PC-3 (cell line): ENCODE measurements at regions not wholly inside any gene's neighbourhood (a gene's known extent, or its start where the extent isn't known, plus 50 kb on each side); places are given as distances from the start of the nearest gene placed in this dataset.

Source experiments
- ATAC-seq: fragments of 200-7000 bp; cut with Tn5 transposase; 2 replicates; pipeline ENCODE4 v1.9.1; 2020; ENCODE audit warnings: mild to moderate bottlenecking, moderate library complexity
- BruUV-seq: library from RNA; stranded (reverse); fragments of 400-500 nt; replicated peaks from 2 replicates; lab custom pipeline; 2021; lab: Mats Ljungman, UMichigan
- CTCF ChIA-PET: fragments of 300-600 bp; sonication (Branson Sonifier 250); formaldehyde crosslinking; loops from one replicate; lab custom pipeline; 2022; ENCODE audit warnings: antibody characterized with exemption; lab: Charles Lee
- POLR2A ChIA-PET: fragments of 300-600 bp; sonication (Branson Sonifier 250); formaldehyde crosslinking; loops from one replicate; lab custom pipeline; 2022; ENCODE audit warnings: antibody characterized with exemption; ENCODE audit not compliant: unreplicated experiment; lab: Charles Lee
- DNase-seq: peaks from one replicate; pipeline ENCODE4 v3.0.0-alpha.2; 2015
- H2AFZ ChIP-seq: fragments of 300-600 bp; sonication (generic); 2 replicates; pipeline ENCODE4 v1.6.0; 2016; ENCODE audit warnings: antibody characterized with exemption, low read length
- H3F3A ChIP-seq: fragments of 300-600 bp; sonication (generic); one replicate; pipeline ENCODE4 v1.6.0; 2017; ENCODE audit warnings: antibody characterized with exemption, low read length, control low read depth, mild to moderate bottlenecking; ENCODE audit not compliant: unreplicated experiment
- H3K27ac ChIP-seq: fragments of 300-600 bp; sonication (generic); 2 replicates; pipeline ENCODE4 v1.5.1; 2016; ENCODE audit warnings: mild to moderate bottlenecking, low read length
- H3K27me3 ChIP-seq: fragments of 300-600 bp; sonication (generic); 2 replicates; pipeline ENCODE4 v1.6.1; 2016; ENCODE audit warnings: low read length, mixed read lengths
- H3K36me3 ChIP-seq: fragments of 300-600 bp; sonication (generic); 2 replicates; pipeline ENCODE4 v1.6.1; 2016; ENCODE audit warnings: low read depth, mixed run types, low read length, mixed read lengths
- H3K4me1 ChIP-seq: fragments of 300-600 bp; sonication (generic); 2 replicates; pipeline ENCODE4 v1.5.1; 2016; ENCODE audit warnings: low read length; ENCODE audit not compliant: insufficient read depth
- H3K4me2 ChIP-seq: fragments of 300-600 bp; sonication (generic); 2 replicates; pipeline ENCODE4 v1.6.0; 2016; ENCODE audit warnings: low read length
- H3K4me3 ChIP-seq: fragments of 300-600 bp; sonication (generic); 2 replicates; pipeline ENCODE4 v1.5.1; 2016; ENCODE audit warnings: mild to moderate bottlenecking, low read length, mixed read lengths
- H3K79me2 ChIP-seq: fragments of 300-600 bp; sonication (generic); 2 replicates; pipeline ENCODE4 v1.6.1; 2017; ENCODE audit warnings: low read length, mixed read lengths
- H3K9ac ChIP-seq: fragments of 300-600 bp; sonication (generic); 2 replicates; pipeline ENCODE4 v1.6.0; 2016; ENCODE audit warnings: mild to moderate bottlenecking, low read length
- H3K9me2 ChIP-seq: fragments of 300-600 bp; sonication (generic); replicated peaks from 2 replicates; pipeline ENCODE4 v1.6.1; 2016; ENCODE audit warnings: mixed run types, low read length, mixed read lengths
- H3K9me3 ChIP-seq: fragments of 300-600 bp; sonication (generic); 2 replicates; pipeline ENCODE4 v1.6.1; 2016; ENCODE audit warnings: low read length, mixed read lengths
- H4K20me1 ChIP-seq: fragments of 300-600 bp; sonication (generic); 2 replicates; pipeline ENCODE4 v1.6.1; 2016; ENCODE audit warnings: low read length, mixed read lengths
- CTCF ChIP-seq: fragments of 300-600 bp; sonication (generic); conservative IDR thresholded peaks from 2 replicates; pipeline ENCODE4 v1.5.1; 2017; ENCODE audit warnings: antibody characterized with exemption, low read depth, mild to moderate bottlenecking, low read length
- EZH2 ChIP-seq: fragments of 300-600 bp; sonication (generic); IDR thresholded peaks from one replicate; pipeline ENCODE4 v1.6.1; 2017; ENCODE audit warnings: antibody characterized with exemption, mild to moderate bottlenecking, low read length; ENCODE audit not compliant: unreplicated experiment
- EZH2phosphoT487 ChIP-seq: fragments of 300-600 bp; sonication (generic); IDR thresholded peaks from 2 replicates; pipeline ENCODE4 v1.6.1; 2018; ENCODE audit warnings: mild to moderate bottlenecking, antibody characterized with exemption, low read length, borderline replicate concordance
- intact Hi-C: fragments of 100-400 bp; cut with micrococcal nuclease; formaldehyde crosslinking; loops from 2 replicates; pipeline ENCODE4 v1.9.0; 2023

- Histone ChIP-seq H2AFZ (no peak overlapping the region), H3K9me3 (no peaks in the 10 kb centered on the region), H3K9me2 (no peaks in the 10 kb centered on the region), H3K4me1 (peaks cover 64% of the 10 kb centered on the region), H3F3A (peaks cover 10% of the 10 kb centered on the region), H3K9ac (peak overlapping the region; percentile 89), H3K4me2 (peak overlapping the region; percentile 68), H3K79me2 (peaks cover 5% of the 10 kb centered on the region; the same call in 1 of the 2 replicates), H3K4me3 (no peak overlapping the region), H3K27me3 (no peaks in the 10 kb centered on the region), H4K20me1 (no peaks in the 10 kb centered on the region), H3K36me3 (no peaks in the 10 kb centered on the region), H3K27ac (peak overlapping the region; percentile 100)
- ChIA-PET CTCF (interaction anchor here (0.5 to 0.6 kb wide), 3 partner anchors 16 to 473 kb away, joined by 3 read pairs; no protein-coding TSS in a partner anchor), POLR2A (interaction anchor here (0.6 to 1.2 kb wide), 7 partner anchors 11 to 486 kb away, joined by 3 to 13 read pairs (median 5); no protein-coding TSS in a partner anchor)
- TSS peak; percentile 78 for BruUV-seq
- ATAC-seq: peak; percentile 74
- TF ChIP-seq EZH2 (no peak), EZH2phosphoT487 (no peak), CTCF (no peak)
- peak; percentile 87 for DNase-seq
- intact Hi-C loops: loop anchor here (1.0 kb wide), 2 partner anchors 16 to 92 kb away; no protein-coding TSS in a partner anchor
Measured at GRCh38 chr1:234980645-234981396, 147.8 kb downstream of the TOMM20 start.

GRCh38 chr1:234980291-234980644 is 148.4 kb downstream of the TOMM20 start:
- no peaks in the 10 kb centered on the region for H3K9me2 ChIP-seq
- H3K27me3 ChIP-seq: no peaks in the 10 kb centered on the region
- intact Hi-C loops: loop anchor here (1.0 kb wide), 2 partner anchors 17 to 93 kb away; no protein-coding TSS in a partner anchor
- H3K9ac ChIP-seq: peak overlapping the region; percentile 89
- no TSS peak for BruUV-seq
- CTCF ChIA-PET: interaction anchor here (0.5 kb wide), 1 partner anchor 472 kb away, joined by 3 read pairs; no protein-coding TSS in a partner anchor
- peak overlapping the region; percentile 68; the same call in 1 of the 2 replicates for H3K4me2 ChIP-seq
- no peaks in the 10 kb centered on the region for H3K36me3 ChIP-seq
- no peak overlapping the region for H2AFZ ChIP-seq
- TF ChIP-seq CTCF (0 out of 2 replicates have a peak, but pooled peaks have one; percentile 17), EZH2phosphoT487 (no peak), EZH2 (no peak)
- ATAC-seq (peak; percentile 1), DNase-seq (peak; percentile 44)
- no peaks in the 10 kb centered on the region for H4K20me1 ChIP-seq
- POLR2A ChIA-PET: interaction anchor here (0.5 to 1.2 kb wide), 6 partner anchors 10 to 485 kb away, joined by 3 to 15 read pairs (median 8); no protein-coding TSS in a partner anchor
- H3F3A ChIP-seq: peaks cover 10% of the 10 kb centered on the region
- peaks cover 70% of the 10 kb centered on the region for H3K4me1 ChIP-seq
- H3K4me3 ChIP-seq: no peak overlapping the region
- H3K79me2 ChIP-seq: peaks cover 5% of the 10 kb centered on the region; the same call in 1 of the 2 replicates
- no peaks in the 10 kb centered on the region for H3K9me3 ChIP-seq
- peak overlapping the region; percentile 100 for H3K27ac ChIP-seq
